PFSK-1 (cell line): ENCODE measurements at regions not wholly inside any gene's neighbourhood (a gene's known extent, or its start where the extent isn't known, plus 50 kb on each side); places are given as distances from the start of the nearest gene placed in this dataset.

Experiments
- FOXP2 ChIP-seq: optimal IDR thresholded peaks from 2 replicates; pipeline ENCODE3; 2011; ENCODE audit warnings: borderline replicate concordance, control low read depth, inconsistent platforms; ENCODE audit not compliant: insufficient read depth; ENCODE audit errors: extremely low read length, extremely low read depth
- POLR2AphosphoS5 ChIP-seq: IDR thresholded peaks from 2 replicates; pipeline ENCODE4 v1.6.1; 2012; ENCODE audit warnings: low read depth, mild to moderate bottlenecking, control low read depth, low read length, moderate library complexity
- SIN3A ChIP-seq: IDR thresholded peaks from 2 replicates; pipeline ENCODE4 v1.6.1; 2012; ENCODE audit warnings: mild to moderate bottlenecking, low read length, moderate library complexity, borderline replicate concordance; ENCODE audit not compliant: insufficient read depth
- TAF1 ChIP-seq: IDR thresholded peaks from 2 replicates; pipeline ENCODE4 v1.6.1; 2012; ENCODE audit warnings: low read length, control low read depth, borderline replicate concordance; ENCODE audit not compliant: insufficient read depth
- TF ChIP-seq, protein P1 (sequence below), 2 experiments: IDR thresholded peaks; 2 replicates each; pipeline versions ENCODE4 v1.6.1 to v1.8.0; 2011 to 2012; ENCODE audit warnings: low read depth in 2 of 2, low read length in 2 of 2, control low read depth in 1 of 2, inconsistent platforms in 1 of 2, mild to moderate bottlenecking in 1 of 2, moderate library complexity in 1 of 2; ENCODE audit not compliant: insufficient read depth in 1 of 2

DNA sequence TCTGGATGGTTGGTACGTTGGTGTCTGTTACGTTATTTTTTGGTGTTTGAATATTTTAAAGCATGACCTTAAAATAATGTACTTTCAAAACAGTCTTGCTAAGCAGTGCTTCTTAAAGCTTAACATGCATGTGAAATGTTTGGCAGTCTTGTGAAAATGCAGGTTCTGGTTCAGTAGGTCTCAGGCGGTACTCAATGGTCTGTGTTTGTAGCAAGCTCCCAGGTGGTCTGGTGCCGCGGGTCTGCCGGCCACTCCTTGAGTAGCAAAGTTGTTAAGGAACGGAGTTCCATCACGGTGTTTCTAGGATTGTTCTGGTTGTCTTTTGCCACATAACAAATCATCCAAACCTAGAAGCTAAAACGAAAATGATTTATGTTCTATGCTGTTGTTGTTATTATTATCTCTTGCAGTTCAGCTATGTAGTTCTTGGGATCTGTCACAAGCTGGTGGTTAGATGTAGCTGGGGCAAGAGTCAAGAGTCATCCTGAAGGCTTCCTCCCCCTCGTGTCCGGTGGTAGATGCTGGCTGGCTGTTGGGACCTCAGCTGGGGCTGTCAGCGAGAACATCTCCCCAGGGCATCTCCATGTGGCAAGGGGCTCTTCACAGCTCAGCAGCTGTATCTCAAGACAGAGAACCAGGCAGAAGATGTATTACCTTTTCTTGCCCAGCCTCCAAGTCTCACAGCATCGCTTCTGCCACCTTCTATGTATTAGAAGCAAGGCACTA is 186.8 kb downstream of the PALM2AKAP2 start:
- TF ChIP-seq FOXP2 (no peak), TAF1 (no peak), SIN3A (no peak)
- TF ChIP-seq, protein P1, sequence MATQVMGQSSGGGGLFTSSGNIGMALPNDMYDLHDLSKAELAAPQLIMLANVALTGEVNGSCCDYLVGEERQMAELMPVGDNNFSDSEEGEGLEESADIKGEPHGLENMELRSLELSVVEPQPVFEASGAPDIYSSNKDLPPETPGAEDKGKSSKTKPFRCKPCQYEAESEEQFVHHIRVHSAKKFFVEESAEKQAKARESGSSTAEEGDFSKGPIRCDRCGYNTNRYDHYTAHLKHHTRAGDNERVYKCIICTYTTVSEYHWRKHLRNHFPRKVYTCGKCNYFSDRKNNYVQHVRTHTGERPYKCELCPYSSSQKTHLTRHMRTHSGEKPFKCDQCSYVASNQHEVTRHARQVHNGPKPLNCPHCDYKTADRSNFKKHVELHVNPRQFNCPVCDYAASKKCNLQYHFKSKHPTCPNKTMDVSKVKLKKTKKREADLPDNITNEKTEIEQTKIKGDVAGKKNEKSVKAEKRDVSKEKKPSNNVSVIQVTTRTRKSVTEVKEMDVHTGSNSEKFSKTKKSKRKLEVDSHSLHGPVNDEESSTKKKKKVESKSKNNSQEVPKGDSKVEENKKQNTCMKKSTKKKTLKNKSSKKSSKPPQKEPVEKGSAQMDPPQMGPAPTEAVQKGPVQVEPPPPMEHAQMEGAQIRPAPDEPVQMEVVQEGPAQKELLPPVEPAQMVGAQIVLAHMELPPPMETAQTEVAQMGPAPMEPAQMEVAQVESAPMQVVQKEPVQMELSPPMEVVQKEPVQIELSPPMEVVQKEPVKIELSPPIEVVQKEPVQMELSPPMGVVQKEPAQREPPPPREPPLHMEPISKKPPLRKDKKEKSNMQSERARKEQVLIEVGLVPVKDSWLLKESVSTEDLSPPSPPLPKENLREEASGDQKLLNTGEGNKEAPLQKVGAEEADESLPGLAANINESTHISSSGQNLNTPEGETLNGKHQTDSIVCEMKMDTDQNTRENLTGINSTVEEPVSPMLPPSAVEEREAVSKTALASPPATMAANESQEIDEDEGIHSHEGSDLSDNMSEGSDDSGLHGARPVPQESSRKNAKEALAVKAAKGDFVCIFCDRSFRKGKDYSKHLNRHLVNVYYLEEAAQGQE (IDR thresholded peaks at IDR 0.05; ENCODE audit: insufficient read depth in 1 of 2, low read depth in 2 of 2, low read length in 2 of 2): no peak

DNA sequence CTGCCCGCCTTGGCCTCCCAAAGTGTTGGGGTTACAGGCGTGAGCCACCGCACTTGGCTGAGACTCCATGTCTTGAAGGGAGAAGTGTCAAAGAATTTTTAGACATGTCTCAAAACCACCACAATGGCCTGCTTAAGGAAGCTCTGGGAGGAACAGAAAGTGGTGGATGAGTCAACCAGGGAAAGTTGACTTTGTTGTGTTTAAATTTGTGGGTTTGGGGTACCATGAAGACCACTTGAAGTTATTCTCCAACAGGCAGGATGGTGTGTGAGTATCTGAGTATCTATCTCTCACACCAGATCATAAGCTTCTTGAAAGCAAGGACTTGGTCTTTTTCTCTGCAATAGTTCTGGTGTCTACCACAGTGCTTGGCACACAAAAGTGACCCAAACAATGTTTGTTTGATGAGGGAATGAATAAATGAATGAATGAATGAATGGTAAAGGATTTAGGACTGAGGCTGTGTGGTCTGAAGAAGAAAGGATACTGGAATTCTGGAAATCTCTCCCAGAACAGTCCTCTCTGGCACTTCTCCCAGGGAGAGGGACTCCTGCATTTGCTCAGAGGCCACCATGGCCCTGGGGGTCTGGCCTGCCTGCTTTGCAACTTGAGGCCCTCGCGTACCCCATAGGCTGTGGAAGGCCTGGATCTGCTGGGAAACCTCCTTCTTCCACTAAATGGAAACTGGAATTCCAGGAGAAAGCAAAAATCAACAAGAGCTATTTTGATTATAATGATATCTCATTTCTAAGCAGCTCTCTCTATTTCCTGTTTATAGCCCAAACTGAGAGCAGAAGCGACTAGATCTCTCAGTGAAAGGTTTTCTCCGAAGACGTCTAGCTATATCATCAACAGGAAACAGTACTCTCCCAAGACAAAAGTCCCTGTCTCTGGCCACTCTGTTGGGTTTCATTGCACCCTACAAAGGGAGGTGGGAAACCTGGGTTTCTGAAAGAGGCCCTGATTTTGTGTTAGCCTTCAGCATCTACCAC is 187.9 kb downstream of the PALM2AKAP2 start:
- no peak for TF ChIP-seq SIN3A
- no peak for TF ChIP-seq TAF1
- TF ChIP-seq FOXP2: no peak
- no peak for TF ChIP-seq POLR2AphosphoS5
- TF ChIP-seq, protein P1 (IDR thresholded peaks at IDR 0.05; ENCODE audit: insufficient read depth in 1 of 2, low read depth in 2 of 2, low read length in 2 of 2): no peak

DNA sequence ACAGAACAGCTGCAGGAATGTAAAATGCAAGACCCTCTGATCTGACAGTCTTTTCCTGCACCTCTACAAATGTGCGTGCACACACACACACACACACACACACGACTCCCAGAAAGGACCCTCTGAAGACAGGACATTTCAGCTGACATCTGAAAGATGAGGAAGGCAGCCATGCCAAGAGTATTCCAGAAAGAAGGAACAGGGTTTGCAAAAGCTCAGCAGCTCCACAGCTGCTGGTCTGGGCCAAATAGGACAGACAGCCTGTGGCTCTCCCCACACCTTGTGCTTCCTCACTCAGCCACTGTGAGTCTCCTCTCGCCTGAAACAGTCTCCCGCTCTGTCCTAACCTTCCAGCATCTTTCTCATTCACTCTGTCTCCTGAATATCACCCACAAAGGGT is 189.0 kb downstream of the PALM2AKAP2 start:
- TF ChIP-seq FOXP2 (no peak), POLR2AphosphoS5 (no peak), TAF1 (no peak), SIN3A (no peak)
- TF ChIP-seq, protein P1 (IDR thresholded peaks at IDR 0.05; ENCODE audit: insufficient read depth in 1 of 2, low read depth in 2 of 2, low read length in 2 of 2): no peak

DNA sequence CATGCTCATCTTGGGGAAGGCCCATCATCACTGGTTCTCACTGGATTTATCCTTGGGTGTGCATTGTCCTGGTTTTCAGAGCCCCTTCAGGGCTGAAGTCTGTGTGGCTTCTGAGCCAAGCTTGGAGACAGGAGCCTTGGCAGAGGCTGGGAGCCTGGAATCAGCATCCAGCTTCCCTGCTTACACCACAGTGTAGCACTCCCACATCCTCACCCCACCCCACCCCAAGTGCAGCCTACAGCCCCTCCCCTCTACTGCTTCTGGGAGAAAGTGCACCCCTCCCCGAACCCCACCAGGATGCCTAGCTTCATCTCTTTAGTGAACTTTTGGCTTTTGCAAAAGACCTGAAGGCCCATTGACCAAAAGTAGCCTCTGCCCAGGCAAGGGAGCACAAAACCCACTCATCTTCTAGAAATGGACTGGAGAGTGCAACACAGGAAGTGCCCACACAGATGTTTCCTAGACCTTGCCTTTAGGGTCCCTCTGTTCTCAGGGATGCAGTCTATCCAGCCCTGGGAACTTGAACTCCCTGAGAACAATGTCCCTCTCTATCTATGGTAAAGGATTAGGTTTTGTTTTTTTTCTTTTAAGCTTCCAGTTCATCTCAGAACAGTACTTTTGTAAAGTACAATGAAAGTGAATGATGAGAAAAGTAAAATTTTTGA is 189.7 kb downstream of the PALM2AKAP2 start:
- no peak for TF ChIP-seq SIN3A
- TF ChIP-seq POLR2AphosphoS5: no peak
- TF ChIP-seq, protein P1 (IDR thresholded peaks at IDR 0.05; ENCODE audit: insufficient read depth in 1 of 2, low read depth in 2 of 2, low read length in 2 of 2): no peak
- no peak for TF ChIP-seq TAF1
- no peak for TF ChIP-seq FOXP2
